SU-DHL-6 (cell line): ENCODE measurements at regions not wholly inside any gene's neighbourhood (a gene's known extent, or its start where the extent isn't known, plus 50 kb on each side); places are given as distances from the start of the nearest gene placed in this dataset.

ENCODE experiments used
- EZH2phosphoT487 ChIP-seq: fragments of 200-600 bp; sonication (generic), shearing (Covaris generic); conservative IDR thresholded peaks from 2 replicates; pipeline ENCODE4 v1.6.1; 2018; ENCODE audit warnings: mild to moderate bottlenecking, antibody characterized with exemption, low read length, moderate library complexity, mixed read lengths
- TF ChIP-seq, protein P1 (sequence below): fragments of 200-600 bp; sonication (generic); IDR thresholded peaks from one replicate; pipeline ENCODE4 v1.5.1; 2017; ENCODE audit warnings: antibody characterized with exemption, mild to moderate bottlenecking, low read length, moderate library complexity; ENCODE audit not compliant: insufficient read depth, poor library complexity, severe bottlenecking

- TF ChIP-seq, protein P1, sequence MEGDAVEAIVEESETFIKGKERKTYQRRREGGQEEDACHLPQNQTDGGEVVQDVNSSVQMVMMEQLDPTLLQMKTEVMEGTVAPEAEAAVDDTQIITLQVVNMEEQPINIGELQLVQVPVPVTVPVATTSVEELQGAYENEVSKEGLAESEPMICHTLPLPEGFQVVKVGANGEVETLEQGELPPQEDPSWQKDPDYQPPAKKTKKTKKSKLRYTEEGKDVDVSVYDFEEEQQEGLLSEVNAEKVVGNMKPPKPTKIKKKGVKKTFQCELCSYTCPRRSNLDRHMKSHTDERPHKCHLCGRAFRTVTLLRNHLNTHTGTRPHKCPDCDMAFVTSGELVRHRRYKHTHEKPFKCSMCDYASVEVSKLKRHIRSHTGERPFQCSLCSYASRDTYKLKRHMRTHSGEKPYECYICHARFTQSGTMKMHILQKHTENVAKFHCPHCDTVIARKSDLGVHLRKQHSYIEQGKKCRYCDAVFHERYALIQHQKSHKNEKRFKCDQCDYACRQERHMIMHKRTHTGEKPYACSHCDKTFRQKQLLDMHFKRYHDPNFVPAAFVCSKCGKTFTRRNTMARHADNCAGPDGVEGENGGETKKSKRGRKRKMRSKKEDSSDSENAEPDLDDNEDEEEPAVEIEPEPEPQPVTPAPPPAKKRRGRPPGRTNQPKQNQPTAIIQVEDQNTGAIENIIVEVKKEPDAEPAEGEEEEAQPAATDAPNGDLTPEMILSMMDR: no peak
- TF ChIP-seq EZH2phosphoT487: no peak
Observed at GRCh38 chr5:38677636-38678035, 121.2 kb upstream of the LIFR start.
